ENCODE measurements at regions not wholly inside any gene's neighbourhood (a gene's known extent, or its start where the extent isn't known, plus 50 kb on each side); places are given as distances from the start of the nearest gene placed in this dataset.

GRCh38 chr1:201746156-201746555, 82.8 kb upstream of the IPO9 start:
- no peak for DNase-seq (ENCODE audit: low read depth in 2 of 2)

- no peak for DNase-seq (ENCODE audit: low read depth in 2 of 2)
These were observed 81.7 kb upstream of the IPO9 start for GRCh38 chr1:201747261-201747660.

- no peak for DNase-seq (ENCODE audit: low read depth in 2 of 2)
These were observed 80.6 kb upstream of the IPO9 start for GRCh38 chr1:201748335-201748734.

GRCh38 chr1:201749059-201749690, 79.8 kb upstream of the IPO9 start:
- DNase-seq (ENCODE audit: low read depth in 2 of 2), result no peak

GRCh38 chr1:201750120-201750519, 78.8 kb upstream of the IPO9 start:
- DNase-seq (ENCODE audit: low read depth in 2 of 2), result no peak

GRCh38 chr1:201750934-201751333, 78.0 kb upstream of the IPO9 start:
- DNase-seq (ENCODE audit: low read depth in 2 of 2), result no peak

GRCh38 chr1:201751872-201752271, 77.1 kb upstream of the IPO9 start:
- no peak for DNase-seq (ENCODE audit: low read depth in 2 of 2)

GRCh38 chr1:201752333-201752732, 76.6 kb upstream of the IPO9 start:
- DNase-seq (ENCODE audit: low read depth in 2 of 2), result no peak

- no peak for DNase-seq (ENCODE audit: low read depth in 2 of 2)
These were observed 75.5 kb upstream of the IPO9 start for GRCh38 chr1:201753492-201753891.

GRCh38 chr1:201754353-201754752, 74.6 kb upstream of the IPO9 start:
- no peak for DNase-seq (ENCODE audit: low read depth in 2 of 2)

- no peak for DNase-seq (ENCODE audit: low read depth in 2 of 2)
These were observed 73.8 kb upstream of the IPO9 start for GRCh38 chr1:201755200-201755599.

GRCh38 chr1:201756406-201756805, 72.6 kb upstream of the IPO9 start:
- DNase-seq (ENCODE audit: low read depth in 2 of 2), result no peak

GRCh38 chr1:201758499-201759050, 70.4 kb upstream of the IPO9 start:
- DNase-seq (ENCODE audit: low read depth in 2 of 2), result no peak

- DNase-seq (ENCODE audit: low read depth in 2 of 2), result no peak
These were observed 69.7 kb upstream of the IPO9 start for GRCh38 chr1:201759194-201759815.

- no peak for DNase-seq (ENCODE audit: low read depth in 2 of 2)
These were observed 68.4 kb upstream of the IPO9 start for GRCh38 chr1:201760516-201760915.

GRCh38 chr1:201761178-201761577, 67.8 kb upstream of the IPO9 start:
- DNase-seq (ENCODE audit: low read depth in 2 of 2), result no peak

GRCh38 chr1:201761871-201762270, 67.1 kb upstream of the IPO9 start:
- no peak for DNase-seq (ENCODE audit: low read depth in 2 of 2)

GRCh38 chr1:201762381-201762780, 66.6 kb upstream of the IPO9 start:
- no peak for DNase-seq (ENCODE audit: low read depth in 2 of 2)

GRCh38 chr1:201763455-201764140, 65.4 kb upstream of the IPO9 start:
- no peak for DNase-seq (ENCODE audit: low read depth in 2 of 2)

- DNase-seq (ENCODE audit: low read depth in 2 of 2), result no peak
These were observed 64.8 kb upstream of the IPO9 start for GRCh38 chr1:201764166-201764565.

GRCh38 chr1:201764579-201764978, 64.4 kb upstream of the IPO9 start:
- no peak for DNase-seq (ENCODE audit: low read depth in 2 of 2)

GRCh38 chr1:201766131-201766866, 62.7 kb upstream of the IPO9 start:
- no peak for DNase-seq (ENCODE audit: low read depth in 2 of 2)
